ENCODE measurements at regions not wholly inside any gene's neighbourhood (a gene's known extent, or its start where the extent isn't known, plus 50 kb on each side); places are given as distances from the start of the nearest gene placed in this dataset.
"Not testable (repeated sequence)": the region's sequence is repeated elsewhere in the genome, so short reads cannot be mapped to it uniquely, and the experiment has no call there.

GRCh38 chr2:147171941-147172340 lies 672.9 kb upstream of the ACVR2A start:
- no peak for DNase-seq

- no peak for DNase-seq
Observed at GRCh38 chr2:147170932-147171331, 673.9 kb upstream of the ACVR2A start.

GRCh38 chr2:147165697-147166382 lies 679.0 kb upstream of the ACVR2A start:
- DNase-seq: no peak

GRCh38 chr2:147164563-147164962 lies 680.3 kb upstream of the ACVR2A start:
- no peak for DNase-seq

GRCh38 chr2:147161746-147162145 lies 683.1 kb upstream of the ACVR2A start:
- DNase-seq: no peak

- DNase-seq: no peak
Observed at GRCh38 chr2:147156970-147157369, 687.9 kb upstream of the ACVR2A start.

- DNase-seq: no peak
Observed at GRCh38 chr2:147150241-147150635, 694.6 kb upstream of the ACVR2A start.

GRCh38 chr2:147149575-147150240 lies 695.1 kb upstream of the ACVR2A start:
- DNase-seq: no peak

GRCh38 chr2:147147802-147148201 lies 697.0 kb upstream of the ACVR2A start:
- DNase-seq: no peak

GRCh38 chr2:147141930-147142329 lies 702.9 kb upstream of the ACVR2A start:
- no peak for DNase-seq

- DNase-seq: not testable (repeated sequence)
Observed at GRCh38 chr2:147139732-147140131, 705.1 kb upstream of the ACVR2A start.

- DNase-seq: no peak
Observed at GRCh38 chr2:147137711-147138110, 707.1 kb upstream of the ACVR2A start.

- no peak for DNase-seq
Observed at GRCh38 chr2:147135376-147135775, 709.5 kb upstream of the ACVR2A start.

GRCh38 chr2:147133286-147133908 lies 711.4 kb upstream of the ACVR2A start:
- DNase-seq: no peak

- DNase-seq: no peak
Observed at GRCh38 chr2:147125145-147125544, 719.7 kb upstream of the ACVR2A start.

GRCh38 chr2:147122944-147123343 lies 721.9 kb upstream of the ACVR2A start:
- DNase-seq: no peak

GRCh38 chr2:147110962-147111361 lies 733.9 kb upstream of the ACVR2A start:
- no peak for DNase-seq

GRCh38 chr2:147110317-147110716 lies 734.5 kb upstream of the ACVR2A start:
- DNase-seq: no peak

- DNase-seq: no peak
Observed at GRCh38 chr2:147109291-147109690, 735.5 kb upstream of the ACVR2A start.

GRCh38 chr2:147108548-147108947 lies 736.3 kb upstream of the ACVR2A start:
- no peak for DNase-seq

- DNase-seq: no peak
Observed at GRCh38 chr2:147101941-147102790, 742.7 kb upstream of the ACVR2A start.

- DNase-seq: no peak
Observed at GRCh38 chr2:147100406-147101035, 744.3 kb upstream of the ACVR2A start.

GRCh38 chr2:147099845-147100244 lies 745.0 kb upstream of the ACVR2A start:
- no peak for DNase-seq
